A549 (cell line): ENCODE measurements at regions not wholly inside any gene's neighbourhood (a gene's known extent, or its start where the extent isn't known, plus 50 kb on each side); places are given as distances from the start of the nearest gene placed in this dataset.

Experiments used
- CEBPB ChIP-seq, 2 experiments: fragments of >200 bp in 1 of 2; sonication (Bioruptor Twin) in 1 of 2; formaldehyde crosslinking in 1 of 2; IDR thresholded peaks; 2 replicates each; pipeline ENCODE4 v1.6.1; 2012 to 2016
- CHD4 ChIP-seq: fragments of 200-600 bp; sonication (generic); IDR thresholded peaks from 2 replicates; pipeline ENCODE4 v1.6.1; 2016; ENCODE audit warnings: antibody characterized with exemption, mild to moderate bottlenecking, borderline replicate concordance
- CTCF ChIP-seq: fragments of >200 bp; sonication (Bioruptor Twin); formaldehyde crosslinking; IDR thresholded peaks from 3 replicates; pipeline ENCODE4 v1.5.1; 2016
- EP300 ChIP-seq, 2 experiments: fragments of >200 bp; sonication (Bioruptor Twin); formaldehyde crosslinking; IDR thresholded peaks; 2 replicates in 1 of 2; 3 replicates in 1 of 2; pipeline ENCODE4 v1.6.1; 2016 to 2017
- HDAC2 ChIP-seq: fragments of 200-600 bp; sonication (generic); IDR thresholded peaks from 2 replicates; pipeline ENCODE4 v1.6.1; 2016
- JUN ChIP-seq, 2 experiments: fragments of >200 bp; sonication (Bioruptor Twin); formaldehyde crosslinking; IDR thresholded peaks; 2 replicates in 1 of 2; 3 replicates in 1 of 2; pipeline ENCODE4 v1.6.1; 2016 to 2017
- JUNB ChIP-seq: fragments of >200 bp; sonication (Bioruptor Twin); formaldehyde crosslinking; IDR thresholded peaks from 2 replicates; pipeline ENCODE4 v1.6.1; 2016
- KDM5A ChIP-seq: fragments of 200-600 bp; sonication (generic); IDR thresholded peaks from 2 replicates; pipeline ENCODE4 v1.6.1; 2016; ENCODE audit warnings: antibody characterized with exemption, mild to moderate bottlenecking
- PHF8 ChIP-seq: fragments of 200-600 bp; sonication (generic); IDR thresholded peaks from 2 replicates; pipeline ENCODE4 v1.6.1; 2016; ENCODE audit warnings: low read depth, mild to moderate bottlenecking, antibody characterized with exemption, moderate library complexity, borderline replicate concordance
- POLR2A ChIP-seq: IDR thresholded peaks from 2 replicates; pipeline ENCODE4 v1.6.1; 2012; ENCODE audit warnings: mild to moderate bottlenecking, low read length
- REST ChIP-seq: fragments of 200-600 bp; sonication (generic); IDR thresholded peaks from 2 replicates; pipeline ENCODE4 v1.6.1; 2016; ENCODE audit warnings: antibody characterized with exemption, mild to moderate bottlenecking, moderate library complexity
- RFX5 ChIP-seq: fragments of 450-650 bp; IDR thresholded peaks from 2 replicates; pipeline ENCODE4 v1.7.1; 2014; ENCODE audit warnings: antibody characterized with exemption, mild to moderate bottlenecking, moderate library complexity
- USF2 ChIP-seq: fragments of 450-650 bp; IDR thresholded peaks from 2 replicates; pipeline ENCODE4 v1.6.1; 2014; ENCODE audit warnings: antibody characterized with exemption
- ZSCAN20 ChIP-seq: fragments of 250-450 bp; sonication (Bioruptor Pico); IDR thresholded peaks from 2 replicates; pipeline ENCODE4 v1.8.0; 2022; ENCODE audit warnings: mild to moderate bottlenecking, moderate library complexity

- TF ChIP-seq PHF8, result no peak
- no peak for TF ChIP-seq HDAC2
- TF ChIP-seq JUN (IDR thresholded peaks at IDR 0.05), result no peak
- TF ChIP-seq EP300 (IDR thresholded peaks at IDR 0.05), result no peak
- no peak for TF ChIP-seq CTCF
- no peak for TF ChIP-seq POLR2A
- TF ChIP-seq USF2, result no peak
- TF ChIP-seq REST, result no peak
- no peak for TF ChIP-seq CHD4
- TF ChIP-seq KDM5A, result no peak
- TF ChIP-seq RFX5, result no peak
- no peak for TF ChIP-seq CEBPB (IDR thresholded peaks at IDR 0.05)
- no peak for TF ChIP-seq ZSCAN20 (CRISPR knock-in tag)
- no peak for TF ChIP-seq JUNB
Observed at GRCh38 chr12:38016602-38017001, 300.0 kb upstream of the ALG10B start.
